ENCODE measurements at regions not wholly inside any gene's neighbourhood (a gene's known extent, or its start where the extent isn't known, plus 50 kb on each side); places are given as distances from the start of the nearest gene placed in this dataset.

DNA sequence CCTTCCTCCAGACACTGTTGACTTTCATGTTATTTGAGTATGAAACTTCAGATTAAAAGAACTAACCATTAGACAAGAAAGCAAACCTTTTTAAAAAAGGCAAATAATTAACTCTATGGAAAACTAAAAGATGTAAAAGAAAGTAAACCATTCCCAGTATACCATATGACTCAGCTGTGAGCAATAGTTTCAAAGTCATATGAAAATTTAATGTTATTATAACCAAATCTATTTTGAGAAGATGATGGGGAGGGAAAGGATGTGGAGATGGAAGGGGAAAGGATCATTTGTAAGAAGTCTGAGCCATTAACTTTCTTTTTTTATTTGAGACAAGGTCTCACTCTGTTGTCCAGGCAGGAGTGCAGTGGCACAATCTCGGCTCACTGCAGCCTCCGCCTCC is 131.8 kb downstream of the IRX5 start:
- POLR2A ChIA-PET, result no interaction called here
- Histone ChIP-seq H4K20me1 (ENCODE audit: insufficient read depth) (no peaks in the 10 kb centered on the region), H3K4me3 (ENCODE audit: low read depth in 2 of 2, low read length in 1 of 2) (no peak overlapping the region), H3K4me1 (ENCODE audit: control insufficient read depth in 1 of 2, insufficient read depth in 2 of 2, low read depth in 1 of 2, low read length in 1 of 2) (no peaks in the 10 kb centered on the region), H3K27ac (ENCODE audit: low read depth in 2 of 2, low read length in 1 of 2) (no peak overlapping the region), H3K9ac (no peak overlapping the region), H3K9me2 (no peaks in the 10 kb centered on the region), H3K36me3 (replicated peaks in 1 of 2; ENCODE audit: control insufficient read depth in 1 of 2, insufficient read depth in 2 of 2, low read length in 1 of 2) (no peaks in the 10 kb centered on the region), H3K79me2 (ENCODE audit: insufficient read depth) (no peaks in the 10 kb centered on the region), H3F3A (replicated peaks; ENCODE audit: insufficient read depth) (no peaks in the 10 kb centered on the region), H3K27me3 (ENCODE audit: insufficient read depth) (no peaks in the 10 kb centered on the region), H3K9me3 (no peaks in the 10 kb centered on the region), H2AFZ (ENCODE audit: low read depth) (no peak overlapping the region), H3K4me2 (no peak overlapping the region)
- WGBS (ENCODE audit: low lambda C conversion rate), result 64% methylated on average over 2 of the region's 2 CpGs
- CTCF ChIA-PET, result no interaction called here
- no peak for DNase-seq
- TF ChIP-seq MXI1 (IDR thresholded peaks at IDR 0.05; ENCODE audit: low read depth, low read length), result no peak
- TF ChIP-seq, protein P1, sequence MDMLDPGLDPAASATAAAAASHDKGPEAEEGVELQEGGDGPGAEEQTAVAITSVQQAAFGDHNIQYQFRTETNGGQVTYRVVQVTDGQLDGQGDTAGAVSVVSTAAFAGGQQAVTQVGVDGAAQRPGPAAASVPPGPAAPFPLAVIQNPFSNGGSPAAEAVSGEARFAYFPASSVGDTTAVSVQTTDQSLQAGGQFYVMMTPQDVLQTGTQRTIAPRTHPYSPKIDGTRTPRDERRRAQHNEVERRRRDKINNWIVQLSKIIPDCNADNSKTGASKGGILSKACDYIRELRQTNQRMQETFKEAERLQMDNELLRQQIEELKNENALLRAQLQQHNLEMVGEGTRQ (IDR thresholded peaks at IDR 0.05; ENCODE audit: borderline replicate concordance, low read depth, low read length), result no peak
- TF ChIP-seq, protein P2, sequence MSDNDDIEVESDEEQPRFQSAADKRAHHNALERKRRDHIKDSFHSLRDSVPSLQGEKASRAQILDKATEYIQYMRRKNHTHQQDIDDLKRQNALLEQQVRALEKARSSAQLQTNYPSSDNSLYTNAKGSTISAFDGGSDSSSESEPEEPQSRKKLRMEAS (IDR thresholded peaks at IDR 0.05; ENCODE audit: low read depth), result no peak
- TF ChIP-seq NFIC (IDR thresholded peaks at IDR 0.05; ENCODE audit: borderline replicate concordance), result no peak
- no peak for TF ChIP-seq FOSL2 (IDR thresholded peaks at IDR 0.05; ENCODE audit: borderline replicate concordance, low read depth)
- TF ChIP-seq YY1 (IDR thresholded peaks at IDR 0.05; ENCODE audit: low read depth), result no peak
- TF ChIP-seq FOXJ3 (CRISPR knock-in tag; IDR thresholded peaks at IDR 0.05), result no peak
- TF ChIP-seq, protein P3, sequence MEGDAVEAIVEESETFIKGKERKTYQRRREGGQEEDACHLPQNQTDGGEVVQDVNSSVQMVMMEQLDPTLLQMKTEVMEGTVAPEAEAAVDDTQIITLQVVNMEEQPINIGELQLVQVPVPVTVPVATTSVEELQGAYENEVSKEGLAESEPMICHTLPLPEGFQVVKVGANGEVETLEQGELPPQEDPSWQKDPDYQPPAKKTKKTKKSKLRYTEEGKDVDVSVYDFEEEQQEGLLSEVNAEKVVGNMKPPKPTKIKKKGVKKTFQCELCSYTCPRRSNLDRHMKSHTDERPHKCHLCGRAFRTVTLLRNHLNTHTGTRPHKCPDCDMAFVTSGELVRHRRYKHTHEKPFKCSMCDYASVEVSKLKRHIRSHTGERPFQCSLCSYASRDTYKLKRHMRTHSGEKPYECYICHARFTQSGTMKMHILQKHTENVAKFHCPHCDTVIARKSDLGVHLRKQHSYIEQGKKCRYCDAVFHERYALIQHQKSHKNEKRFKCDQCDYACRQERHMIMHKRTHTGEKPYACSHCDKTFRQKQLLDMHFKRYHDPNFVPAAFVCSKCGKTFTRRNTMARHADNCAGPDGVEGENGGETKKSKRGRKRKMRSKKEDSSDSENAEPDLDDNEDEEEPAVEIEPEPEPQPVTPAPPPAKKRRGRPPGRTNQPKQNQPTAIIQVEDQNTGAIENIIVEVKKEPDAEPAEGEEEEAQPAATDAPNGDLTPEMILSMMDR (IDR thresholded peaks at IDR 0.05), result no peak
- no peak for TF ChIP-seq EP300 (IDR thresholded peaks at IDR 0.05; ENCODE audit: borderline replicate concordance in 1 of 2, low read depth in 1 of 2, low read length in 1 of 2)
- TF ChIP-seq TAF1 (IDR thresholded peaks at IDR 0.05; ENCODE audit: borderline replicate concordance, low read depth, low read length), result no peak
- no peak for TF ChIP-seq NRF1 (IDR thresholded peaks at IDR 0.05; ENCODE audit: low read depth, low read length)
- no peak for TF ChIP-seq SMC3 (IDR thresholded peaks at IDR 0.05; ENCODE audit: low read depth, low read length)
- no peak for TF ChIP-seq IRF3 (IDR thresholded peaks at IDR 0.05; ENCODE audit: low read depth, low read length)
- no peak for TF ChIP-seq FOXM1 (IDR thresholded peaks at IDR 0.05; ENCODE audit: low read depth)
- no peak for TF ChIP-seq ZBTB33 (IDR thresholded peaks at IDR 0.05; ENCODE audit: borderline replicate concordance, low read depth)
- no peak for TF ChIP-seq GATA2 (CRISPR knock-in tag; IDR thresholded peaks at IDR 0.05)
- no peak for TF ChIP-seq ELF1 (IDR thresholded peaks at IDR 0.05)

Data from SK-N-SH (cell line).